ENCODE measurements at regions not wholly inside any gene's neighbourhood (a gene's known extent, or its start where the extent isn't known, plus 50 kb on each side); places are given as distances from the start of the nearest gene placed in this dataset.
"Not testable (repeated sequence)": the region's sequence is repeated elsewhere in the genome, so short reads cannot be mapped to it uniquely, and the experiment has no call there.

- not testable (repeated sequence) for H3K36me3 ChIP-seq (ENCODE audit: control insufficient read depth, insufficient read depth, low read length); H3K27me3 ChIP-seq (replicated peaks; ENCODE audit: control insufficient read depth, insufficient read depth, low read length, poor library complexity, severe bottlenecking); H3K27ac ChIP-seq (ENCODE audit: insufficient read depth, low read length, poor library complexity, severe bottlenecking); DNase-seq; H3K4me1 ChIP-seq (ENCODE audit: control insufficient read depth, insufficient read depth, low read length, poor library complexity, severe bottlenecking); H3K9me3 ChIP-seq (ENCODE audit: control insufficient read depth, low read length); H3K4me3 ChIP-seq (ENCODE audit: insufficient read depth, low read depth, low read length, poor library complexity, severe bottlenecking)
These were observed 91.2 kb downstream of the TMCO5A start for GRCh38 chr15:38025656-38026055.

GRCh38 chr15:38028869-38029268 is 94.4 kb downstream of the TMCO5A start:
- no peak for DNase-seq
- Histone ChIP-seq H3K27me3 (replicated peaks; ENCODE audit: control insufficient read depth, insufficient read depth, low read length, poor library complexity, severe bottlenecking) (no peaks in the 10 kb centered on the region), H3K4me3 (ENCODE audit: insufficient read depth, low read depth, low read length, poor library complexity, severe bottlenecking) (no peak overlapping the region), H3K4me1 (ENCODE audit: control insufficient read depth, insufficient read depth, low read length, poor library complexity, severe bottlenecking) (no peaks in the 10 kb centered on the region), H3K36me3 (ENCODE audit: control insufficient read depth, insufficient read depth, low read length) (no peaks in the 10 kb centered on the region), H3K27ac (ENCODE audit: insufficient read depth, low read length, poor library complexity, severe bottlenecking) (no peak overlapping the region), H3K9me3 (ENCODE audit: control insufficient read depth, low read length) (no peaks in the 10 kb centered on the region)

- no peaks in the 10 kb centered on the region for H3K4me1 ChIP-seq (ENCODE audit: control insufficient read depth, insufficient read depth, low read length, poor library complexity, severe bottlenecking)
- no peaks in the 10 kb centered on the region for H3K27me3 ChIP-seq (replicated peaks; ENCODE audit: control insufficient read depth, insufficient read depth, low read length, poor library complexity, severe bottlenecking)
- H3K4me3 ChIP-seq (ENCODE audit: insufficient read depth, low read depth, low read length, poor library complexity, severe bottlenecking): no peak overlapping the region
- no peaks in the 10 kb centered on the region for H3K36me3 ChIP-seq (ENCODE audit: control insufficient read depth, insufficient read depth, low read length)
- no peak for DNase-seq
- no peak overlapping the region for H3K27ac ChIP-seq (ENCODE audit: insufficient read depth, low read length, poor library complexity, severe bottlenecking)
- no peaks in the 10 kb centered on the region for H3K9me3 ChIP-seq (ENCODE audit: control insufficient read depth, low read length)
These were observed 95.3 kb downstream of the TMCO5A start for GRCh38 chr15:38029736-38030135.

- DNase-seq: no peak
- H3K9me3 ChIP-seq (ENCODE audit: control insufficient read depth, low read length): no peaks in the 10 kb centered on the region
- H3K4me3 ChIP-seq (ENCODE audit: insufficient read depth, low read depth, low read length, poor library complexity, severe bottlenecking): no peak overlapping the region
- no peaks in the 10 kb centered on the region for H3K36me3 ChIP-seq (ENCODE audit: control insufficient read depth, insufficient read depth, low read length)
- H3K27me3 ChIP-seq (replicated peaks; ENCODE audit: control insufficient read depth, insufficient read depth, low read length, poor library complexity, severe bottlenecking): no peaks in the 10 kb centered on the region
- no peaks in the 10 kb centered on the region for H3K4me1 ChIP-seq (ENCODE audit: control insufficient read depth, insufficient read depth, low read length, poor library complexity, severe bottlenecking)
- H3K27ac ChIP-seq (ENCODE audit: insufficient read depth, low read length, poor library complexity, severe bottlenecking): no peak overlapping the region
These were observed 96.2 kb downstream of the TMCO5A start for GRCh38 chr15:38030609-38031008.

- no peaks in the 10 kb centered on the region for H3K36me3 ChIP-seq (ENCODE audit: control insufficient read depth, insufficient read depth, low read length)
- no peaks in the 10 kb centered on the region for H3K9me3 ChIP-seq (ENCODE audit: control insufficient read depth, low read length)
- H3K27me3 ChIP-seq (replicated peaks; ENCODE audit: control insufficient read depth, insufficient read depth, low read length, poor library complexity, severe bottlenecking): no peaks in the 10 kb centered on the region
- DNase-seq: no peak
- no peaks in the 10 kb centered on the region for H3K4me1 ChIP-seq (ENCODE audit: control insufficient read depth, insufficient read depth, low read length, poor library complexity, severe bottlenecking)
- H3K27ac ChIP-seq (ENCODE audit: insufficient read depth, low read length, poor library complexity, severe bottlenecking): no peak overlapping the region
- H3K4me3 ChIP-seq (ENCODE audit: insufficient read depth, low read depth, low read length, poor library complexity, severe bottlenecking): no peak overlapping the region
These were observed 101.3 kb downstream of the TMCO5A start for GRCh38 chr15:38035701-38036100.

GRCh38 chr15:38036790-38037338 is 102.4 kb downstream of the TMCO5A start:
- Histone ChIP-seq H3K4me1 (ENCODE audit: control insufficient read depth, insufficient read depth, low read length, poor library complexity, severe bottlenecking) (no peaks in the 10 kb centered on the region), H3K36me3 (ENCODE audit: control insufficient read depth, insufficient read depth, low read length) (no peaks in the 10 kb centered on the region), H3K27ac (ENCODE audit: insufficient read depth, low read length, poor library complexity, severe bottlenecking) (no peak overlapping the region)

GRCh38 chr15:38038659-38039442 is 104.4 kb downstream of the TMCO5A start:
- Histone ChIP-seq H3K27ac (ENCODE audit: insufficient read depth, low read length, poor library complexity, severe bottlenecking) (no peak overlapping the region), H3K36me3 (ENCODE audit: control insufficient read depth, insufficient read depth, low read length) (no peaks in the 10 kb centered on the region), H3K27me3 (replicated peaks; ENCODE audit: control insufficient read depth, insufficient read depth, low read length, poor library complexity, severe bottlenecking) (no peaks in the 10 kb centered on the region), H3K9me3 (ENCODE audit: control insufficient read depth, low read length) (no peaks in the 10 kb centered on the region), H3K4me3 (ENCODE audit: insufficient read depth, low read depth, low read length, poor library complexity, severe bottlenecking) (no peak overlapping the region), H3K4me1 (ENCODE audit: control insufficient read depth, insufficient read depth, low read length, poor library complexity, severe bottlenecking) (no peaks in the 10 kb centered on the region)
- no peak for DNase-seq

More at GRCh38 chr15:38036790-38037338, 102.4 kb downstream of the TMCO5A start:
- H3K27me3 ChIP-seq (replicated peaks; ENCODE audit: control insufficient read depth, insufficient read depth, low read length, poor library complexity, severe bottlenecking): no peaks in the 10 kb centered on the region
- H3K4me3 ChIP-seq (ENCODE audit: insufficient read depth, low read depth, low read length, poor library complexity, severe bottlenecking): no peak overlapping the region
- DNase-seq: no peak
- H3K9me3 ChIP-seq (ENCODE audit: control insufficient read depth, low read length): no peaks in the 10 kb centered on the region

- DNase-seq: no peak
- no peaks in the 10 kb centered on the region for H3K4me1 ChIP-seq (ENCODE audit: control insufficient read depth, insufficient read depth, low read length, poor library complexity, severe bottlenecking)
- no peak overlapping the region for H3K27ac ChIP-seq (ENCODE audit: insufficient read depth, low read length, poor library complexity, severe bottlenecking)
These were observed 106.2 kb downstream of the TMCO5A start for GRCh38 chr15:38040615-38041014.

GRCh38 chr15:38041576-38041975 is 107.1 kb downstream of the TMCO5A start:
- Histone ChIP-seq H3K27ac (ENCODE audit: insufficient read depth, low read length, poor library complexity, severe bottlenecking) (no peak overlapping the region), H3K36me3 (ENCODE audit: control insufficient read depth, insufficient read depth, low read length) (no peaks in the 10 kb centered on the region), H3K27me3 (replicated peaks; ENCODE audit: control insufficient read depth, insufficient read depth, low read length, poor library complexity, severe bottlenecking) (no peaks in the 10 kb centered on the region), H3K9me3 (ENCODE audit: control insufficient read depth, low read length) (no peaks in the 10 kb centered on the region), H3K4me3 (ENCODE audit: insufficient read depth, low read depth, low read length, poor library complexity, severe bottlenecking) (no peak overlapping the region), H3K4me1 (ENCODE audit: control insufficient read depth, insufficient read depth, low read length, poor library complexity, severe bottlenecking) (no peaks in the 10 kb centered on the region)
- no peak for DNase-seq

More at GRCh38 chr15:38040615-38041014, 106.2 kb downstream of the TMCO5A start:
- Histone ChIP-seq H3K27me3 (replicated peaks; ENCODE audit: control insufficient read depth, insufficient read depth, low read length, poor library complexity, severe bottlenecking) (no peaks in the 10 kb centered on the region), H3K36me3 (ENCODE audit: control insufficient read depth, insufficient read depth, low read length) (no peaks in the 10 kb centered on the region), H3K9me3 (ENCODE audit: control insufficient read depth, low read length) (no peaks in the 10 kb centered on the region), H3K4me3 (ENCODE audit: insufficient read depth, low read depth, low read length, poor library complexity, severe bottlenecking) (no peak overlapping the region)

GRCh38 chr15:38042211-38042610 is 107.8 kb downstream of the TMCO5A start:
- no peaks in the 10 kb centered on the region for H3K4me1 ChIP-seq (ENCODE audit: control insufficient read depth, insufficient read depth, low read length, poor library complexity, severe bottlenecking)
- no peak overlapping the region for H3K27ac ChIP-seq (ENCODE audit: insufficient read depth, low read length, poor library complexity, severe bottlenecking)
- H3K36me3 ChIP-seq (ENCODE audit: control insufficient read depth, insufficient read depth, low read length): no peaks in the 10 kb centered on the region
- no peak for DNase-seq
- no peak overlapping the region for H3K4me3 ChIP-seq (ENCODE audit: insufficient read depth, low read depth, low read length, poor library complexity, severe bottlenecking)
- no peaks in the 10 kb centered on the region for H3K27me3 ChIP-seq (replicated peaks; ENCODE audit: control insufficient read depth, insufficient read depth, low read length, poor library complexity, severe bottlenecking)
- H3K9me3 ChIP-seq (ENCODE audit: control insufficient read depth, low read length): no peaks in the 10 kb centered on the region

Measured in effector memory CD4-positive, alpha-beta T cell (primary cell).